Mucosa of stomach (tissue), 1 donor: ENCODE measurements at regions not wholly inside any gene's neighbourhood (a gene's known extent, or its start where the extent isn't known, plus 50 kb on each side); places are given as distances from the start of the nearest gene placed in this dataset.

Experiments
- H3K27me3 ChIP-seq: one replicate; pipeline ENCODE4 v1.7.0; 2013; ENCODE audit warnings: mild to moderate bottlenecking, low read length; ENCODE audit not compliant: control insufficient read depth, insufficient read depth
- H3K36me3 ChIP-seq: one replicate; pipeline ENCODE4 v1.7.0; 2013; ENCODE audit warnings: low read length; ENCODE audit not compliant: control insufficient read depth, insufficient read depth
- H3K4me1 ChIP-seq: one replicate; pipeline ENCODE4 v1.7.0; 2013; ENCODE audit warnings: mild to moderate bottlenecking, low read length; ENCODE audit not compliant: control insufficient read depth, insufficient read depth
- H3K4me3 ChIP-seq: one replicate; pipeline ENCODE4 v1.7.0; 2013; ENCODE audit warnings: low read length
- H3K9ac ChIP-seq: one replicate; pipeline ENCODE4 v1.7.0; 2013; ENCODE audit warnings: mild to moderate bottlenecking, low read length, moderate library complexity
- H3K9me3 ChIP-seq: one replicate; pipeline ENCODE4 v1.7.0; 2013; ENCODE audit warnings: mild to moderate bottlenecking, low read length, moderate library complexity; ENCODE audit not compliant: control insufficient read depth
- donor health status: Pancreatic carcinoma.

- Histone ChIP-seq H3K9me3 (no peaks in the 10 kb centered on the region), H3K27me3 (no peaks in the 10 kb centered on the region), H3K4me3 (no peak overlapping the region), H3K9ac (no peak overlapping the region), H3K36me3 (no peaks in the 10 kb centered on the region), H3K4me1 (no peaks in the 10 kb centered on the region)
Measured at GRCh38 chr10:31739711-31740110, 188.9 kb downstream of the ARHGAP12 start.

- no peaks in the 10 kb centered on the region for H3K27me3 ChIP-seq
- no peaks in the 10 kb centered on the region for H3K4me1 ChIP-seq
- H3K4me3 ChIP-seq, result no peak overlapping the region
- no peaks in the 10 kb centered on the region for H3K9me3 ChIP-seq
- H3K36me3 ChIP-seq, result no peaks in the 10 kb centered on the region
- H3K9ac ChIP-seq, result no peak overlapping the region
Measured at GRCh38 chr10:31739146-31739545, 189.5 kb downstream of the ARHGAP12 start.

- no peak overlapping the region for H3K4me3 ChIP-seq
- H3K36me3 ChIP-seq, result no peaks in the 10 kb centered on the region
- H3K4me1 ChIP-seq, result no peaks in the 10 kb centered on the region
- no peaks in the 10 kb centered on the region for H3K27me3 ChIP-seq
- no peak overlapping the region for H3K9ac ChIP-seq
- H3K9me3 ChIP-seq, result no peaks in the 10 kb centered on the region
Measured at GRCh38 chr10:31731711-31732110, 196.9 kb downstream of the ARHGAP12 start.

GRCh38 chr10:31730776-31731175 lies 197.9 kb downstream of the ARHGAP12 start:
- H3K9me3 ChIP-seq, result no peaks in the 10 kb centered on the region
- no peaks in the 10 kb centered on the region for H3K36me3 ChIP-seq
- no peaks in the 10 kb centered on the region for H3K27me3 ChIP-seq
- no peak overlapping the region for H3K9ac ChIP-seq
- no peaks in the 10 kb centered on the region for H3K4me1 ChIP-seq
- H3K4me3 ChIP-seq, result no peak overlapping the region

GRCh38 chr10:31728698-31729224 lies 199.9 kb downstream of the ARHGAP12 start:
- Histone ChIP-seq H3K36me3 (no peaks in the 10 kb centered on the region), H3K27me3 (no peaks in the 10 kb centered on the region)

GRCh38 chr10:31725436-31725835 lies 203.2 kb downstream of the ARHGAP12 start:
- H3K4me3 ChIP-seq, result no peak overlapping the region
- no peaks in the 10 kb centered on the region for H3K9me3 ChIP-seq
- no peaks in the 10 kb centered on the region for H3K4me1 ChIP-seq
- no peaks in the 10 kb centered on the region for H3K36me3 ChIP-seq
- H3K9ac ChIP-seq, result no peak overlapping the region
- no peaks in the 10 kb centered on the region for H3K27me3 ChIP-seq

More at GRCh38 chr10:31728698-31729224, 199.9 kb downstream of the ARHGAP12 start:
- Histone ChIP-seq H3K4me3 (no peak overlapping the region), H3K9ac (no peak overlapping the region), H3K4me1 (no peaks in the 10 kb centered on the region), H3K9me3 (no peaks in the 10 kb centered on the region)

GRCh38 chr10:31724296-31724695 lies 204.3 kb downstream of the ARHGAP12 start:
- H3K4me1 ChIP-seq, result no peaks in the 10 kb centered on the region
- no peaks in the 10 kb centered on the region for H3K36me3 ChIP-seq
- no peak overlapping the region for H3K9ac ChIP-seq
- no peaks in the 10 kb centered on the region for H3K9me3 ChIP-seq
- no peak overlapping the region for H3K4me3 ChIP-seq
- H3K27me3 ChIP-seq, result no peaks in the 10 kb centered on the region

- no peaks in the 10 kb centered on the region for H3K9me3 ChIP-seq
- H3K4me3 ChIP-seq, result no peak overlapping the region
- H3K4me1 ChIP-seq, result no peaks in the 10 kb centered on the region
- no peaks in the 10 kb centered on the region for H3K36me3 ChIP-seq
- H3K9ac ChIP-seq, result no peak overlapping the region
- H3K27me3 ChIP-seq, result no peaks in the 10 kb centered on the region
Measured at GRCh38 chr10:31723106-31723750, 205.4 kb downstream of the ARHGAP12 start.

- no peaks in the 10 kb centered on the region for H3K4me1 ChIP-seq
Measured at GRCh38 chr10:31721096-31721495, 207.5 kb downstream of the ARHGAP12 start.

GRCh38 chr10:31720546-31720945 lies 208.1 kb downstream of the ARHGAP12 start:
- no peaks in the 10 kb centered on the region for H3K27me3 ChIP-seq

More at GRCh38 chr10:31721096-31721495, 207.5 kb downstream of the ARHGAP12 start:
- no peaks in the 10 kb centered on the region for H3K27me3 ChIP-seq
- H3K9ac ChIP-seq, result no peak overlapping the region
- no peaks in the 10 kb centered on the region for H3K9me3 ChIP-seq
- no peak overlapping the region for H3K4me3 ChIP-seq
- no peaks in the 10 kb centered on the region for H3K36me3 ChIP-seq

GRCh38 chr10:31709476-31709875 lies 219.2 kb downstream of the ARHGAP12 start:
- H3K4me1 ChIP-seq, result peaks cover 11% of the 10 kb centered on the region
- no peaks in the 10 kb centered on the region for H3K9me3 ChIP-seq
- H3K36me3 ChIP-seq, result no peaks in the 10 kb centered on the region
- H3K9ac ChIP-seq, result no peak overlapping the region
- H3K4me3 ChIP-seq, result no peak overlapping the region
- H3K27me3 ChIP-seq, result no peaks in the 10 kb centered on the region

More at GRCh38 chr10:31720546-31720945, 208.1 kb downstream of the ARHGAP12 start:
- Histone ChIP-seq H3K9ac (no peak overlapping the region), H3K36me3 (no peaks in the 10 kb centered on the region), H3K9me3 (no peaks in the 10 kb centered on the region), H3K4me3 (no peak overlapping the region), H3K4me1 (no peaks in the 10 kb centered on the region)

- H3K36me3 ChIP-seq, result no peaks in the 10 kb centered on the region
- H3K4me1 ChIP-seq, result peaks cover 11% of the 10 kb centered on the region
- no peaks in the 10 kb centered on the region for H3K27me3 ChIP-seq
- no peak overlapping the region for H3K9ac ChIP-seq
- H3K9me3 ChIP-seq, result no peaks in the 10 kb centered on the region
- H3K4me3 ChIP-seq, result no peak overlapping the region
Measured at GRCh38 chr10:31709028-31709427, 219.6 kb downstream of the ARHGAP12 start.
